ENCODE measurements at regions not wholly inside any gene's neighbourhood (a gene's known extent, or its start where the extent isn't known, plus 50 kb on each side); places are given as distances from the start of the nearest gene placed in this dataset.

- TF ChIP-seq LEF1 (IDR thresholded peaks at IDR 0.05; ENCODE audit: borderline replicate concordance) (no peak), NFRKB (IDR thresholded peaks at IDR 0.05) (no peak), FOXM1 (IDR thresholded peaks at IDR 0.05; ENCODE audit: borderline replicate concordance) (no peak), SP1 (IDR thresholded peaks at IDR 0.05) (no peak), BHLHE40 (IDR thresholded peaks at IDR 0.05; ENCODE audit: borderline replicate concordance) (no peak), TARDBP (IDR thresholded peaks at IDR 0.05) (no peak), ELF4 (IDR thresholded peaks at IDR 0.05) (no peak), HDGF (IDR thresholded peaks at IDR 0.05; ENCODE audit: borderline replicate concordance) (no peak), FOXK2 (IDR thresholded peaks at IDR 0.05) (no peak), ARNT (IDR thresholded peaks at IDR 0.05) (no peak), L3MBTL2 (conservative IDR thresholded peaks at IDR 0.05) (no peak), CTBP1 (IDR thresholded peaks at IDR 0.05; ENCODE audit: borderline replicate concordance) (no peak)
Observed at GRCh38 chrX:140071037-140071436, 105.7 kb upstream of the CXorf66 start.

Data from HEK293T (cell line).